T-cell (primary cell): ENCODE measurements at regions not wholly inside any gene's neighbourhood (a gene's known extent, or its start where the extent isn't known, plus 50 kb on each side); places are given as distances from the start of the nearest gene placed in this dataset.

ENCODE experiments used
- ATAC-seq, 4 experiments: fragments of 200-7000 bp in 3 of 4; fragments of 150-1000 bp in 1 of 4; cut with Tn5 transposase; replicated peaks in 1 of 4; 1 replicate in 3 of 4; 2 replicates in 1 of 4; pipeline ENCODE4 v1.10.0; 2021; ENCODE audit warnings: moderate library complexity in 3 of 4, mild to moderate bottlenecking in 2 of 4, moderate number of reproducible peaks in 1 of 4
- CTCF ChIA-PET, 2 donors: fragments of 300-600 bp; sonication (Branson Sonifier 250); formaldehyde crosslinking; loops; one replicate each; lab custom pipeline; 2022; ENCODE audit warnings: antibody characterized with exemption in 2 of 2; lab: Charles Lee
- POLR2A ChIA-PET, 2 donors: fragments of 300-600 bp; sonication (Branson Sonifier 250); formaldehyde crosslinking; loops; one replicate each; lab custom pipeline; 2022; ENCODE audit warnings: antibody characterized with exemption in 2 of 2; lab: Charles Lee
- DNase-seq, 35 experiments: peaks; one replicate each; pipeline versions ENCODE4 v3.0.0 to v3.0.0-alpha.2; 2013 to 2023
- H3K27ac ChIP-seq: one replicate; pipeline ENCODE4 v1.5.1; 2013; ENCODE audit warnings: low read length
- H3K27me3 ChIP-seq, 2 experiments: replicated peaks in 1 of 2; 1 replicate in 1 of 2; 2 replicates in 1 of 2; pipeline versions ENCODE4 v1.6.1 to v1.7.0; 2013; ENCODE audit warnings: low read length in 1 of 2, mixed read lengths in 1 of 2; ENCODE audit not compliant: control insufficient read depth in 2 of 2, insufficient read depth in 2 of 2; ENCODE audit errors: extremely low read depth in 1 of 2
- H3K36me3 ChIP-seq, 2 donors: 1 replicate in 1 of 2; 2 replicates in 1 of 2; pipeline versions ENCODE4 v1.6.1 to v1.7.0; 2013; ENCODE audit warnings: low read length in 1 of 2; ENCODE audit not compliant: control insufficient read depth in 2 of 2, insufficient read depth in 1 of 2; ENCODE audit errors: extremely low read depth in 1 of 2
- H3K4me1 ChIP-seq, 2 experiments: 1 replicate in 1 of 2; 2 replicates in 1 of 2; pipeline versions ENCODE4 v1.6.1 to v1.7.0; 2013; ENCODE audit warnings: low read length in 2 of 2, mixed read lengths in 1 of 2; ENCODE audit not compliant: insufficient read depth in 2 of 2, control insufficient read depth in 1 of 2; ENCODE audit errors: extremely low read depth in 1 of 2
- H3K4me3 ChIP-seq, 2 donors: 1 replicate in 1 of 2; 2 replicates in 1 of 2; pipeline versions ENCODE4 v1.5.1 to v1.7.0; 2013; ENCODE audit warnings: mild to moderate bottlenecking in 2 of 2, low read length in 1 of 2, moderate library complexity in 1 of 2; ENCODE audit not compliant: control insufficient read depth in 1 of 2; ENCODE audit errors: extremely low read depth in 1 of 2
- H3K9me3 ChIP-seq: 2 replicates; pipeline ENCODE4 v1.7.0; 2013
- H3K27ac Mint-ChIP-seq, 2 donors: one replicate each; pipeline ENCODE4 v1.8.0; 2020 to 2021; ENCODE audit warnings: mild to moderate bottlenecking in 2 of 2, mixed read lengths in 2 of 2
- H3K27me3 Mint-ChIP-seq, 2 donors: one replicate each; pipeline ENCODE4 v1.8.0; 2021 to 2022; ENCODE audit warnings: mixed read lengths in 2 of 2
- H3K36me3 Mint-ChIP-seq: one replicate; pipeline ENCODE4 v1.8.0; 2021; ENCODE audit warnings: mixed read lengths
- H3K4me1 Mint-ChIP-seq, 3 donors: one replicate each; pipeline ENCODE4 v1.8.0; 2020 to 2022; ENCODE audit warnings: mixed read lengths in 3 of 3, mild to moderate bottlenecking in 1 of 3
- H3K4me3 Mint-ChIP-seq, 3 donors: one replicate each; pipeline ENCODE4 v1.8.0; 2020 to 2022; ENCODE audit warnings: mild to moderate bottlenecking in 3 of 3, mixed read lengths in 3 of 3, moderate library complexity in 3 of 3
- H3K9me3 Mint-ChIP-seq, 3 donors: one replicate each; pipeline ENCODE4 v1.8.0; 2020 to 2022; ENCODE audit warnings: mixed read lengths in 3 of 3
- WGBS: methylation state at CpG from one replicate; pipeline ENCODE4 v1.1.5; 2013; ENCODE audit warnings: missing lambda C conversion rate; ENCODE audit not compliant: insufficient coverage; 5-methylcytosine and 5-hydroxymethylcytosine counted together

DNA sequence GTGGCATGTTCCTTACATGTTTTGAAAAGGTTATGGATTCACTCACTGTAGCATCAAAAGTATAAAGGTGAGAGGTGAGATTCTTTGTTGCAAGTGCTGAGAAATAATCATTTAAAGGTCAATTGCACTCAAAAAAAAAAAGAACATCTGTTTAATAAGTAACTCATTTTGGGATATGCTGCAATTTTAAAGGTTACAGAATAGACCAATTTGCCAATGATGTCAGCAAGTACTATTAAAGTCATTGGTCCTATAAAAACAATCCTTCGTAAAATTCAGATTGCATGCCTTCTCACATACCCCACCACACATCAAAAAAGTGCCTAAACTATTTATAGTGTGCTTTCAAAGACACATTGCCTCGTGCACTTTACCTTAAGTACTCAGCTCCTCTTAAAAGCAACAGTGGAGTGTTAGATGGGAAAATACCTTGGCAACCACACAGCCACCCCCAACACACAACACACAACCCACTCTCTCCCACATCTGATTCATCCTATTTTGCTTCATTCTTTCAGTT is 218.2 kb upstream of the ADGRL2 start:
- DNase-seq (no peak), ATAC-seq (no peak)
- Mint-ChIP-seq H3K4me3 (no peak overlapping the region), H3K27me3 (no peaks in the 10 kb centered on the region), H3K36me3 (no peaks in the 10 kb centered on the region), H3K9me3 (peaks cover 0 to 5% (median 2%) of the 10 kb centered on the region in 3 donors), H3K27ac (no peak overlapping the region), H3K4me1 (no peaks in the 10 kb centered on the region)
- no peaks in the 10 kb centered on the region for H3K27me3 ChIP-seq
- H3K36me3 ChIP-seq, result no peaks in the 10 kb centered on the region
- CTCF ChIA-PET, result no interaction called here
- H3K27ac ChIP-seq, result no peak overlapping the region
- WGBS, result no CpG with 5 or more reads among the region's 2 CpGs
- H3K4me1 ChIP-seq, result no peaks in the 10 kb centered on the region
- H3K9me3 ChIP-seq, result no peaks in the 10 kb centered on the region
- H3K4me3 ChIP-seq, result no peak overlapping the region
- POLR2A ChIA-PET, result no interaction called here

DNA sequence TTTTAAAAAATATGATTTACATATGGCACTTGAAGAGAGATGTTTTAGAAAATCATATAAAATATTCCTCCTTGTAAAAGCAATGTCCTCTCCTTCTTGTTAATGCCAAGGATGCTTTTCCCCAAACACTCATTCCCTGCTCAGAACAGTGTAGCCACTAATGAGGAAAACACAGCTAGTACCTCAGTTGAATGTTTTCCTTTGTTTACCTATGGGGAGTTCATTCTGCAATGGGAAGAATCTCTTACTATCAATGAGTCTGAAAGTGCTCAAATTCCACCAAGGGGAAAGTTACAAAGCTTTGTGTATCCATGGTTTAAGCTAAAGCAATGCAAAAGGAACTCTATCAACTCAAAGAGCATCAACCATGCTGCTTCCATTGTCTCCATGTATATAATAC is 221.9 kb upstream of the ADGRL2 start:
- Mint-ChIP-seq H3K27me3 (no peaks in the 10 kb centered on the region), H3K27ac (no peak overlapping the region), H3K4me3 (no peak overlapping the region), H3K4me1 (no peaks in the 10 kb centered on the region), H3K36me3 (no peaks in the 10 kb centered on the region), H3K9me3 (peaks cover 0 to 2% (median 0%) of the 10 kb centered on the region in 3 donors)
- ATAC-seq (no peak), DNase-seq (no peak)
- ChIA-PET POLR2A (no interaction called here), CTCF (no interaction called here)
- H3K36me3 ChIP-seq, result no peaks in the 10 kb centered on the region
- no peaks in the 10 kb centered on the region for H3K4me1 ChIP-seq
- no peak overlapping the region for H3K4me3 ChIP-seq
- no peaks in the 10 kb centered on the region for H3K9me3 ChIP-seq
- H3K27me3 ChIP-seq, result no peaks in the 10 kb centered on the region
- no peak overlapping the region for H3K27ac ChIP-seq

DNA sequence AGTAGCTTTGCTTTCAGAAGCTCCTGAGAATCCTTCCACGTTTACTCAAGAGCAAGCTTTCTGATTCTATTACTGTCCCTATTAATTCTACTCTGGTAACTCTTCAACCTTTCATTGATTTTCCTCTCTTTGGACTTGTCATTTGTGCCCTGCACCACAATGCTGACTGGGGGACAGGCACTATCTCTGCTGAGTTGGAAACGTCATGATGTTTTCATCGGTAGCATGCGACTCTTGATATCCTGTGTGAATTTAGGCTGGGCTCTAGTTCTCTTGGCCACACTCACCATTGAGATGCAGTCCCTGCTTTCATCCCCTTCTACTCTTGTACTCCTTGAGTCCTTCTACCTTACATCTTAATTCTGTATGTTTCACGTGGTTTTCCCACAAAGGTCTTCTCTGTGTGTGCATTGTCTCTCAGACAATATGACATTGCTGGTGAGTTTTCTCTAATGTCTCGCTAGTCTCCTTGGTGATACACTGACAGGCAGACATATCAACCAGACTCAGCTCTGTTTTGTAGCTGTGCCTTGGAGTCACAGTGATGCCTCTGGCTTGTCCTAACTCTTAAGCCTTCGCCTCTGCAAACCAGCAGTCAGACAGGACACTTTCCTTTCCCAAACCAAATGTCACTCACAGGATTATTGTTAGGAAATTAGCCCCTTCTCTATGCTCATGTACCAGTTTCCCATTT is 223.6 kb upstream of the ADGRL2 start:
- 82% methylated on average over 4 of the region's 7 CpGs for WGBS
- Histone ChIP-seq H3K27me3 (no peaks in the 10 kb centered on the region), H3K9me3 (no peaks in the 10 kb centered on the region), H3K4me3 (no peak overlapping the region), H3K27ac (no peak overlapping the region), H3K4me1 (no peaks in the 10 kb centered on the region), H3K36me3 (no peaks in the 10 kb centered on the region)
- Mint-ChIP-seq H3K4me1 (no peaks in the 10 kb centered on the region), H3K9me3 (no peaks in the 10 kb centered on the region), H3K27me3 (no peaks in the 10 kb centered on the region), H3K27ac (no peak overlapping the region), H3K36me3 (no peaks in the 10 kb centered on the region), H3K4me3 (no peak overlapping the region)
- POLR2A ChIA-PET, result no interaction called here
- no peak for DNase-seq
- CTCF ChIA-PET, result no interaction called here
- no peak for ATAC-seq

DNA sequence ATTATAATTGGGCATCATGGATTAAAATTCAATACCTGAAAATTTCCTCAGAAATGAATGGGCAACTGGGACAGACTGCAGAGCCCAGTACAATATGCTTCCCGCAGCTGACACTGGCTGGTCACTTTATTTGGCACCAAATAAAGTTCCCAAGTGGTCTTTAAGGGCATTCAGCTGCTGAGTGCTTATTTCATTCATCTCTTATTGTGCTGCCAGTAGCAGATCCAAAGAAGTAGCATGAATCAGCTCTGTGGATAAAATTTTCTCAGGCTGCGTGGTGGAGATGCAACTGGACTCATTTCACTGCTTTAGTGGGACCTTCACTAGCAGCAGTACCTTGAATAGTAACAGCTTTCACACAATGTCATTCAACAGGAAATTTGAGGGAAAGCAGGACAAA is 226.3 kb upstream of the ADGRL2 start:
- Histone ChIP-seq H3K4me1 (no peaks in the 10 kb centered on the region), H3K27ac (no peak overlapping the region), H3K36me3 (no peaks in the 10 kb centered on the region), H3K9me3 (no peaks in the 10 kb centered on the region), H3K4me3 (no peak overlapping the region), H3K27me3 (no peaks in the 10 kb centered on the region)
- ATAC-seq, result no peak
- WGBS, result 64% methylated on average over 2 of the region's 2 CpGs
- Mint-ChIP-seq H3K4me3 (no peak overlapping the region), H3K36me3 (no peaks in the 10 kb centered on the region), H3K27ac (no peak overlapping the region), H3K9me3 (no peaks in the 10 kb centered on the region), H3K27me3 (no peaks in the 10 kb centered on the region), H3K4me1 (no peaks in the 10 kb centered on the region)
- DNase-seq, result no peak
- ChIA-PET POLR2A (no interaction called here), CTCF (no interaction called here)

DNA sequence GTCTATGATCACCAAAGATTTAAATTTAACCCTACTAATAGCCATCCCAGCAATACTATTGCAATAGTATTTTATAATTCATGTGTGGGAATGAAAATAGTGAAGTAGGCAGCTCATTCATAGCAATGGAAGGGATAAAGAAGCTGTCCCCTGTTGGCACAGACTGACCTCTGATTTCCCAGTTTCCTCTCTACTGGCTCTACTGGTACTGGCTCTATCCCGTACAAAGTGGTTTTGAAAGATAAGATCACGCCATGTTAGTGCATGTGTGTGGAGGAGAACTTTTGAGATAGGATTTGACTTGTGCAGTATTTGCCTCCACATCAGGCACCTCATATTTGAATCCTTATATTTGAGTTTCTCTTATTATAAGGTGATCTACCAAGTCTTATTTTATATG is 227.3 kb upstream of the ADGRL2 start:
- H3K36me3 Mint-ChIP-seq, result no peaks in the 10 kb centered on the region
- WGBS, result no CpG with 5 or more reads among the region's 2 CpGs
- no peak overlapping the region for H3K4me3 Mint-ChIP-seq
- DNase-seq (no peak), ATAC-seq (no peak)
- no peaks in the 10 kb centered on the region for H3K27me3 Mint-ChIP-seq
- no peaks in the 10 kb centered on the region for H3K9me3 ChIP-seq
- no peaks in the 10 kb centered on the region for H3K27me3 ChIP-seq
- H3K4me1 ChIP-seq, result no peaks in the 10 kb centered on the region
- H3K4me3 ChIP-seq, result no peak overlapping the region
- H3K27ac Mint-ChIP-seq, result no peak overlapping the region
- ChIA-PET POLR2A (no interaction called here), CTCF (no interaction called here)
- no peaks in the 10 kb centered on the region for H3K9me3 Mint-ChIP-seq
- H3K36me3 ChIP-seq, result no peaks in the 10 kb centered on the region
- H3K27ac ChIP-seq, result no peak overlapping the region
- H3K4me1 Mint-ChIP-seq, result no peaks in the 10 kb centered on the region

DNA sequence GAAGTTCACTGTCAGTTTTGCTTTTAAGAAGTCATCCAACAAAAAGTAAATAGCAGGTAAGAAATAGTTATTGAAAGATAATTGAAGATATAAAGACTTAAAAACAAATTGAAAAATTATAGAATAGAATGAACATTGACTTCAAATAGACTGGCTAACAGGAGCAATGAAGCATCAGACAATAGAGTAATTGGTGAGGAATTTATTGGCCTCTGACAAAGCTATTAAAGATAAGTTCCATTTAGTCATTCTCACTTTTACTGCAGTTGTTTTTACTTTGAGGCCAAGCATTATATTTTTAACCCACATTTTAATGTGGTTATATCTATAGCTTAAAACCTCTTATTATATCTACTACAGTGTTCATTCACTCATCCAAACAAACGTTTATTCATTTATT is 228.8 kb upstream of the ADGRL2 start:
- ATAC-seq, result no peak
- Histone ChIP-seq H3K27me3 (no peaks in the 10 kb centered on the region), H3K9me3 (no peaks in the 10 kb centered on the region), H3K4me1 (no peaks in the 10 kb centered on the region), H3K36me3 (no peaks in the 10 kb centered on the region), H3K27ac (no peak overlapping the region), H3K4me3 (no peak overlapping the region)
- Mint-ChIP-seq H3K27ac (no peak overlapping the region), H3K9me3 (peaks cover 0 to 3% (median 0%) of the 10 kb centered on the region in 3 donors), H3K36me3 (no peaks in the 10 kb centered on the region), H3K4me3 (no peak overlapping the region), H3K4me1 (no peaks in the 10 kb centered on the region), H3K27me3 (no peaks in the 10 kb centered on the region)
- POLR2A ChIA-PET, result no interaction called here
- no CpG with 5 or more reads among the region's 1 CpG for WGBS
- no peak for DNase-seq
- CTCF ChIA-PET, result no interaction called here

DNA sequence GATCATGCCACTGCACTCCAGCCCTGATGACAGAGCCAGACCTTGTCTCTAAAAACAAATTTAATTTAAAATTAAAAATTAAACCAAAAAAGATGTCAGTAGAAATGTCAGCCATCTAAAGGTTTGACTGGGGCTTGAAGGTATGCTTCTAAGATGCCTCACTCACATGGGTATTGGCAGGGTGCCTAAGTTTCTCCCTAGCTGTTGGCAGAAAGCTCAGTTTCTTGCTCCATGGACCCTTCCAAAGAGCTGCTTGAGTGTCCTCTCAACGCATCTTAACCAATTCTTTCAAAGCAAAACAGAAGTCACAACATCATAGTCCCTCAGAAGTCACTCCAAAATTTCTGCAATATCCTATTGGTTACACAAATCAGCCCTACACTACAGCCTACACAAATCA is 231.0 kb upstream of the ADGRL2 start:
- H3K27ac ChIP-seq, result no peak overlapping the region
- no peaks in the 10 kb centered on the region for H3K9me3 ChIP-seq
- Mint-ChIP-seq H3K4me1 (no peaks in the 10 kb centered on the region), H3K9me3 (peaks cover 0 to 3% (median 0%) of the 10 kb centered on the region in 3 donors), H3K4me3 (no peak overlapping the region), H3K27ac (no peak overlapping the region), H3K27me3 (no peaks in the 10 kb centered on the region), H3K36me3 (no peaks in the 10 kb centered on the region)
- no peak overlapping the region for H3K4me3 ChIP-seq
- no peaks in the 10 kb centered on the region for H3K36me3 ChIP-seq
- no peaks in the 10 kb centered on the region for H3K4me1 ChIP-seq
- no peaks in the 10 kb centered on the region for H3K27me3 ChIP-seq
- WGBS, result 89% methylated on average over 1 of the region's 1 CpG
- DNase-seq (no peak), ATAC-seq (no peak)
- ChIA-PET POLR2A (interaction anchor here in 1 of 2 donors (0.6 kb wide), 1 partner anchor 13 kb away, joined by 4 read pairs; no protein-coding TSS in a partner anchor), CTCF (no interaction called here)
